ENCODE measurements at regions not wholly inside any gene's neighbourhood (a gene's known extent, or its start where the extent isn't known, plus 50 kb on each side); places are given as distances from the start of the nearest gene placed in this dataset.

DNA sequence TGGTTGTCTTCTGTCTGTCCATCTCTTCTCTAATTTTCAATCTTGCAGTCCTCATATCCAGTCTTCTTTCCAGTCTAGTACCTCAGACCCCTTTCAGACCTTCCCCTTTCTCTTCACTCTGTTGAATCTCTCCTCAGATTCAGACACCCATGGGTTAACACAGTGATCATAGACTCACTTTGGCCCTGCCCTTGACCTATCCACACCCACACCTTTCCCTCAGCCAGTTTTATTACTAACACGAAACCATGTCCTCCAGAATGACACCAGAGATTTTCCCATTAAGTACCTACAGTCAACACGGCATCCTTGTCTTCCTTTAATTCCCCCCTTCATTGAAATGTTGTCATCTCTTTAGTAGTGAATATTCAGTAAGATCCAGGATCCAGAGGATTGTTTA lies 74.5 kb upstream of the UBE2E2 start:
- TF ChIP-seq GATA1 (IDR thresholded peaks at IDR 0.05; ENCODE audit: low read depth, low read length) (no peak), POLR2A (IDR thresholded peaks at IDR 0.05; ENCODE audit: low read length) (no peak)

Measured in erythroblast (primary cell).